ENCODE measurements at regions not wholly inside any gene's neighbourhood (a gene's known extent, or its start where the extent isn't known, plus 50 kb on each side); places are given as distances from the start of the nearest gene placed in this dataset.

GRCh38 chr18:45496741-45497140 lies 118.5 kb upstream of the SLC14A2 start:
- Histone ChIP-seq H3K36me3 (ENCODE audit: control insufficient read depth in 2 of 2, insufficient read depth in 2 of 2, low read length in 1 of 2) (no peaks in the 10 kb centered on the region), H3K27me3 (replicated peaks in 1 of 2; ENCODE audit: control insufficient read depth in 2 of 2, insufficient read depth in 2 of 2, low read length in 1 of 2) (no peaks in the 10 kb centered on the region), H2AFZ (ENCODE audit: control insufficient read depth, low read depth, low read length) (no peak overlapping the region), H3K9me3 (replicated peaks; ENCODE audit: control insufficient read depth, insufficient read depth, low read length) (no peaks in the 10 kb centered on the region), H3K4me2 (ENCODE audit: control insufficient read depth, insufficient read depth) (no peak overlapping the region), H4K20me1 (ENCODE audit: control insufficient read depth, insufficient read depth) (no peaks in the 10 kb centered on the region), H3K79me2 (ENCODE audit: control insufficient read depth, insufficient read depth, low read length) (no peaks in the 10 kb centered on the region), H3K4me1 (ENCODE audit: control insufficient read depth, insufficient read depth, low read length) (no peaks in the 10 kb centered on the region), H3K9ac (ENCODE audit: control insufficient read depth, insufficient read depth, low read length) (no peak overlapping the region), H3K27ac (ENCODE audit: control insufficient read depth, insufficient read depth) (no peak overlapping the region), H3K4me3 (no peak overlapping the region)
- ChIA-PET POLR2A (no interaction called here), RAD21 (ENCODE audit: unreplicated experiment) (no interaction called here), SMC1A (ENCODE audit: uncharacterized antibody, unreplicated experiment) (no interaction called here), CTCF (no interaction called here)
- BruUV-seq (replicated peaks): no TSS peak
- 33% methylated on average over 1 of the region's 1 CpG for WGBS (ENCODE audit: insufficient coverage, insufficient replicate concordance, low lambda C conversion rate, missing lambda C conversion rate)
- ATAC-seq (no peak), DNase-seq (ENCODE audit: low read depth, low spot score) (no peak), FAIRE-seq (no peak)
- intact Hi-C loops (cut with micrococcal nuclease; ENCODE audit: unreplicated experiment): no loop called here
- in situ Hi-C loops (cut with MboI): no loop called here
- no peak for TF ChIP-seq IRF3 (IDR thresholded peaks at IDR 0.05)
- no peak for TF ChIP-seq TCF7 (IDR thresholded peaks at IDR 0.05; ENCODE audit: borderline replicate concordance)
- TF ChIP-seq NFYA (IDR thresholded peaks at IDR 0.05; ENCODE audit: borderline replicate concordance, low read depth, low read length): no peak
- no peak for TF ChIP-seq MTA2 (IDR thresholded peaks at IDR 0.05; ENCODE audit: low read depth)
- TF ChIP-seq CUX1 (IDR thresholded peaks at IDR 0.05; ENCODE audit: insufficient replicate concordance, low read depth, low read length): no peak
- no peak for TF ChIP-seq EZH2 (IDR thresholded peaks at IDR 0.05; ENCODE audit: borderline replicate concordance, control insufficient read depth, low read depth, low read length)
- no peak for TF ChIP-seq CEBPZ (IDR thresholded peaks at IDR 0.05; ENCODE audit: low read depth, low read length)
- TF ChIP-seq POLR2AphosphoS5 (IDR thresholded peaks at IDR 0.05; ENCODE audit: low read length): no peak
- no peak for TF ChIP-seq WRNIP1 (IDR thresholded peaks at IDR 0.05; ENCODE audit: borderline replicate concordance, low read depth, low read length)
- no peak for TF ChIP-seq POU2F2 (IDR thresholded peaks at IDR 0.05; ENCODE audit: borderline replicate concordance, low read depth, low read length)
- no peak for TF ChIP-seq GABPA (IDR thresholded peaks at IDR 0.05; ENCODE audit: low read depth)
- TF ChIP-seq HDAC6 (IDR thresholded peaks at IDR 0.05; ENCODE audit: unreplicated experiment): no peak
- no peak for TF ChIP-seq GATAD2B (conservative IDR thresholded peaks at IDR 0.05; ENCODE audit: low read depth)
- TF ChIP-seq KLF5 (IDR thresholded peaks at IDR 0.05; ENCODE audit: partially characterized antibody): no peak
- TF ChIP-seq, protein P1, sequence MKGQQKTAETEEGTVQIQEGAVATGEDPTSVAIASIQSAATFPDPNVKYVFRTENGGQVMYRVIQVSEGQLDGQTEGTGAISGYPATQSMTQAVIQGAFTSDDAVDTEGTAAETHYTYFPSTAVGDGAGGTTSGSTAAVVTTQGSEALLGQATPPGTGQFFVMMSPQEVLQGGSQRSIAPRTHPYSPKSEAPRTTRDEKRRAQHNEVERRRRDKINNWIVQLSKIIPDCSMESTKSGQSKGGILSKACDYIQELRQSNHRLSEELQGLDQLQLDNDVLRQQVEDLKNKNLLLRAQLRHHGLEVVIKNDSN (IDR thresholded peaks at IDR 0.05; ENCODE audit: borderline replicate concordance, extremely low read length, insufficient read depth, low read depth, low read length): no peak

All from GM12878 (cell line).